Skin epidermis (tissue), 12 donors: ENCODE measurements at regions not wholly inside any gene's neighbourhood (a gene's known extent, or its start where the extent isn't known, plus 50 kb on each side); places are given as distances from the start of the nearest gene placed in this dataset.
"Not testable (repeated sequence)": the region's sequence is repeated elsewhere in the genome, so short reads cannot be mapped to it uniquely, and the experiment has no call there.

Experiments
- H3K27ac ChIP-seq, 21 experiments: fragments of 200-600 bp; sonication (generic) in 11 of 21; one replicate each; pipeline ENCODE4 v1.5.0; 2020; ENCODE audit warnings: mild to moderate bottlenecking in 3 of 21, inconsistent platforms in 2 of 21, moderate library complexity in 2 of 21
- H3K4me3 ChIP-seq, 7 experiments: fragments of 200-600 bp; sonication (generic) in 2 of 7; one replicate each; pipeline ENCODE4 v1.5.0; 2020; ENCODE audit warnings: inconsistent platforms in 2 of 7, mild to moderate bottlenecking in 2 of 7, moderate library complexity in 1 of 7

GRCh38 chr3:144821583-144821982 lies 850.0 kb downstream of the DIPK2A start:
- H3K27ac ChIP-seq = no peak overlapping the region
- no peak overlapping the region for H3K4me3 ChIP-seq

GRCh38 chr3:144822671-144823070 lies 851.0 kb downstream of the DIPK2A start:
- Histone ChIP-seq H3K4me3 (no peak overlapping the region), H3K27ac (no peak overlapping the region)

DNA sequence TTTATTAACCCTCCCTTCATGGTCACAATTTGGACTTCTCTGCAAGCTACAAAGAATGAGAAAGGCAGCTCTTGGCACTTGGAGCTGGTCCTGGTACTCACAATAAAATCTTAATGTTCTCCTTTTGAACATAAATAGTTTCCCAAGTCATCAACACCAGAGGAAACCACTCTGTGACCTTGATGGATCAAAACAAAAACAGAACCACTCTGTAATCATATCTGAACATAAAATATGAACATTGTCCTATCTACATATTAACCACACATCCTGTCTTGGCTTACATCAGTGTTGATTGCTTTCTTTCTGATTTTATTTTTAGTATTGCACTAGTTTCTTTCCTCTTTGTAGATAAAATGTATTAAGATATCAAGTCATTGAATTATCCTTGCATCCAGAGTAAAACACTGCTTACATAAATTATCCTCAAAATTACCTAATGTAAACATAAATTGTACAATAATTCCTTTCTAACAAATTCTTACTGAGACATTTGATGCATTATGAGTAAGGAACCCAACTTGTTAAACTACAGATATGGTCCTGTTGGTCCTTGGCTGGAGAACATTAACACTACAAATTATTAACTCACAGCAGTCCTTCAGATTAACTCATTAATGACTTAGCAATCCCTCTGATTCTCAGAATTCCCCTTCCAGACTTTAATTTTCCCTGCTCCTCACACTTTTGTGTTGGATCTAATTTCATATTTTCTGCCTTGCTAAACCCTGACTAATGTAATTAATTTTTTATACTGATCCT lies 860.5 kb downstream of the DIPK2A start:
- Histone ChIP-seq H3K27ac (no peak overlapping the region), H3K4me3 (no peak overlapping the region)

GRCh38 chr3:144839991-144840390 lies 868.4 kb downstream of the DIPK2A start:
- Histone ChIP-seq H3K27ac (no peak overlapping the region), H3K4me3 (no peak overlapping the region)

DNA sequence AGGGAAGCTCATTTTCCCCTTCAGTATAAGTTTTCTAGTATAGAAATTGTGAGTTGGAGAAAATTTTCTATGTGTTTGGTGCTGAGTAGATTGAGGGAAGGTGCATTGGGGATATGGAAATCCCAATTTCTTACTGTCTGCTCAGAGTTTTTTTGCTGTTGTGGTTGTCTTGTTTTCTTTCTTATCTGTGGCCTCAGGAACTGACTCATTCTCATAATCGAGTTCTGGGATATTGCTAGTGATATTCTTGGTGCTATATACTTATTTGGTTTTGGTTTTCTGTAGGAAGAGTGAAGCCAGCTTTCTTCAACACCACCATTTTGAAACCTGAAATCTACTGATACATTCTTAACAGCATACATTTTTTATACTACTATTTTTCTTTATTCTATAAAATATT lies 869.2 kb downstream of the DIPK2A start:
- no peak overlapping the region for H3K4me3 ChIP-seq

DNA sequence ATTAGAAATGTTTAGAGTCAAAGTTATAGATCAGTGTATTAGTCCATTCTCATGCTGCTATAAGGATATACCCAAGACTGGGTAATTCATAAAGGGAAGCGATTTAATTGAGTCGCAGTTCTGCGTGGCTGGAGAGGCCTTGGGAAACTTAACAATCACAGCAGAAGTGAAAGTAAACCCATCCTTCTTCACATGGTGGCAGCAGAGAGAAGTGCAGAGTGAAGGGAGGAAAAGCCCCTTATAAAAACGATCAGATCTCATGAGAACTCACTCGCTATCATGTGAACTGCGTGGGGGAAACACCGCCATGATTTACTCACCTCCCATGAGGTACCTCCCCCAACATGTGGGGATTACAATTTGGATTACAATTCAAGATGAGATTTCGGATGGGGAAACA lies 871.5 kb downstream of the DIPK2A start:
- H3K4me3 ChIP-seq = no peak overlapping the region
- no peak overlapping the region for H3K27ac ChIP-seq

More for the DNA sequence above, 869.2 kb downstream of the DIPK2A start:
- H3K27ac ChIP-seq = no peak overlapping the region

- Histone ChIP-seq H3K4me3 (no peak overlapping the region), H3K27ac (no peak overlapping the region)
These were observed 881.4 kb downstream of the DIPK2A start for GRCh38 chr3:144852999-144853398.

DNA sequence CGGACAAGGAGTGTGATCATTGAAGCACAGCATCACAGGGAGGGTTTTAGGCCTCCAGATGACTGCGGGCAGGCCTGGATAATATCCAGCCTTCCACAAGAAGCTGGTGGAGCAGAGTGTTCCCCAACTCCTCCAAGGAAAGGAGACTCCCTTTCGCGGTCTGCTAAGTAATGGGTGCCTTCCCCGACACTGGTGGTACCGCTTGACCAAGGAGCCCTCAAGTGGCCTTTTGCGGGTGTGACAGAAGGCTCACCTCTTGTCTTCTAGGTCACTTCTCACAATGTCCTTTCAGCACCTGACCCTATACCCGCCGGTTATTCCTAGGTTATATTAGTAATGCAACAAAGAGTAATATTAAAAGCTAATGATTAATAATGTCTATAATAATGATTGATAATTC lies 882.4 kb downstream of the DIPK2A start:
- not testable (repeated sequence) for H3K27ac ChIP-seq, H3K4me3 ChIP-seq

DNA sequence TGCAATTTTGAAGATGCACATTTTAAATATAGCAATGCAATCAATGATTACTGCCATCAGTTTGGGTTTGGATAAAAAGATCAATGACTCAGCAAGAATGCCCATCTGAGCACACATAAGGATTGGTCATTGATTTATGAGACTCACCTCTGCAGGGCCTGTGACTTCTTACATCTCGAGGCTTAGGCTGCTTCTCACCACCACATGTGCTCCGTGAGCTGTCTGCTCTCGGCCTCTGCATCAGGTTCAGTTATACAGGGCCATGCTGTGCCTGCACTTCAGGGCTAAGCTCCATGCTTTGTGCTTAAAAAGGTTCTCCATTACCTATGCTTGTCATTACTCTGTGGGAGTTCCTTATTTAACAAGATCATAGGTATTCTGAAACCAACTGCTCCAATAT lies 887.5 kb downstream of the DIPK2A start:
- no peak overlapping the region for H3K27ac ChIP-seq

GRCh38 chr3:144864646-144865045 lies 893.0 kb downstream of the DIPK2A start:
- H3K4me3 ChIP-seq = no peak overlapping the region
- H3K27ac ChIP-seq = no peak overlapping the region

More for the DNA sequence above, 887.5 kb downstream of the DIPK2A start:
- H3K4me3 ChIP-seq = no peak overlapping the region

- H3K4me3 ChIP-seq = no peak overlapping the region
- no peak overlapping the region for H3K27ac ChIP-seq
These were observed 894.3 kb downstream of the DIPK2A start for GRCh38 chr3:144865948-144866347.

DNA sequence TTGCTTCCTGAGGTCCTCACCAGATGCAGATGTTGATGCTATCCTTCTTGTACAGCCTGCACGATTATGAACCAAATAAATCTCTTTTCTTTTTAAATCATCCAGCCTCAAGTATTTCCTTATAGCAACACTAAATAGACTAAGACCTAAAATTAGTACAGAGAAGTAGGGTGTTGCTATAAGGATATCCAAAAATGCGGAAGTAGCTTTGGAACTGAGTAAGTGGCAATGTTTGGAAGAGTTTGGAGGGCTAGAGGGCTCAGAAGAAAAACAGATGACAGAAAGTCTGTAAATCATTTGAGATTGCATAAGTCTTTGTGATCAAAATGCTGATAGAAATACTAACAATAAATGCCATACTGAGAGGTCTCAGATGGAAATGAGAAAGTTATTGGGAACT lies 894.9 kb downstream of the DIPK2A start:
- Histone ChIP-seq H3K4me3 (no peak overlapping the region), H3K27ac (no peak overlapping the region)

- H3K27ac ChIP-seq = no peak overlapping the region
- H3K4me3 ChIP-seq = no peak overlapping the region
These were observed 896.9 kb downstream of the DIPK2A start for GRCh38 chr3:144868506-144868905.

GRCh38 chr3:144873066-144873465 lies 901.4 kb downstream of the DIPK2A start:
- H3K4me3 ChIP-seq = no peak overlapping the region
- H3K27ac ChIP-seq = no peak overlapping the region

DNA sequence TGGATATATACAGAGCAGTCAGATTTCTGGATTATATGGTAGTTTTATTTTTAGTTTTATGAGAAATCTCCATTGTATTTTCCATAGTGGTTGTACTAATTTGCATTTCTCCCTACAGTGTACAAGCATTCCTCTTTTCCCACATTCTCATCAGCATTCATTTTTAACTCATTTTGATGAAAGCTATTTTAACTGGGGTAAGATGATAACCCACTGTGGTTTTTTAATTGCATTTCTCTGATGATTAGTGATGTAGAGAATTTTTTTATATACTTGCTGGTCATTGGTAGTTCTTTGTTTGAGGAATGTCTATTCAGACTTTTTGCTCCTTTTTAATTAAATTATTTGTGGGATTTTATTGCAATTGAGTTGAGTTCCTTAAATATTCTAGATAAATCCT lies 903.6 kb downstream of the DIPK2A start:
- Histone ChIP-seq H3K4me3 (no peak overlapping the region), H3K27ac (no peak overlapping the region)

GRCh38 chr3:144877356-144877755 lies 905.7 kb downstream of the DIPK2A start:
- H3K4me3 ChIP-seq = no peak overlapping the region
- H3K27ac ChIP-seq = no peak overlapping the region

DNA sequence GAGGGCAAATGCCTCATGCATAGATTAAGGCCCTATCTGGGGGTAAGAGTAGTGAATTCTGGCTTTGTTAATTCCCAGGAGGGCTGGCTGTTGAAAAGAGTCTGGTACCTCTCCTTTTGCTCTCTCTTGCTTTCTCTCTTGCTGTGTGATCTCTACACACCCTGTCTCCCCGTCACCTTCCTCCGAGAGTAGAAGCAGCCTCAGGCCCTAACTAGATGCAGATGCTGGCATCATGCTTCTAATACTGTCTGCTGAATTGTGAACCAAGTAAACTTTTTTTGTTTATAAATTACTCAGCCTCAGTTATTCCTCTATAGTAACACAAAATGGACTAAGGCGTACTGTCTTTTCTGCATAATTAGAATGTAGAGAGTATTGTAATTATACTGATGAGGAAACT lies 908.1 kb downstream of the DIPK2A start:
- Histone ChIP-seq H3K27ac (no peak overlapping the region), H3K4me3 (no peak overlapping the region)

- Histone ChIP-seq H3K27ac (no peak overlapping the region), H3K4me3 (no peak overlapping the region)
These were observed 922.4 kb downstream of the DIPK2A start for GRCh38 chr3:144893980-144894379.

GRCh38 chr3:144894576-144894975 lies 923.0 kb downstream of the DIPK2A start:
- H3K4me3 ChIP-seq = no peak overlapping the region

GRCh38 chr3:144900366-144900765 lies 928.7 kb downstream of the DIPK2A start:
- no peak overlapping the region for H3K27ac ChIP-seq
- no peak overlapping the region for H3K4me3 ChIP-seq

More at GRCh38 chr3:144894576-144894975, 923.0 kb downstream of the DIPK2A start:
- no peak overlapping the region for H3K27ac ChIP-seq

DNA sequence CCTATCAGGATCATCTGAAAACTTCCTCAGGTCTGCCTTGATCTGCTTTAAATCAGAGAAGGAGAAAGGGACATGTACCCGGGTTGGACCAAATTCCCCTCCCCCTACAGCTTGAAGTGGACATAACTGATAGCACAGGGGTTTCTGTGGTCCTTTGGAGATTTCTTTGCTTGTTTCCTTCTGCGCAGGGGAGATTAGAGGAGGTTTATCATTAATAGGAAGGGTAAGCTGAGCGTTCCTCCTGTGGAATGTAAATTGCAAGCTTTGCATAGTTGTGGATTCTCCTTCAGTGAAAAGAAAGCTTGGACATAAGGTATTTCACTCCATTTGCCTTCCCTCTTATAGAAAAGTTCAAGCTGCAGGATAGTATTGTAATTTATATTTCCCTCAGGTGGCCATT lies 936.0 kb downstream of the DIPK2A start:
- H3K4me3 ChIP-seq, H3K27ac ChIP-seq: not testable (repeated sequence)

- Histone ChIP-seq H3K4me3 (no peak overlapping the region), H3K27ac (no peak overlapping the region)
These were observed 941.3 kb downstream of the DIPK2A start for GRCh38 chr3:144912968-144913367.
